Ishikawa (cell line): ENCODE measurements at regions not wholly inside any gene's neighbourhood (a gene's known extent, or its start where the extent isn't known, plus 50 kb on each side); places are given as distances from the start of the nearest gene placed in this dataset.

Experiments
- CEBPB ChIP-seq: IDR thresholded peaks from 2 replicates; pipeline ENCODE4 v1.6.1; 2012
- CREB1 ChIP-seq: IDR thresholded peaks from 2 replicates; pipeline ENCODE4 v1.6.1; 2012; ENCODE audit warnings: low read depth
- EGR1 ChIP-seq: IDR thresholded peaks from 2 replicates; pipeline ENCODE4 v1.6.1; 2012
- EP300 ChIP-seq: IDR thresholded peaks from 2 replicates; pipeline ENCODE4 v1.6.1; 2012; ENCODE audit warnings: borderline replicate concordance
- FOXM1 ChIP-seq: IDR thresholded peaks from 2 replicates; pipeline ENCODE4 v1.6.1; 2012; ENCODE audit warnings: low read depth, borderline replicate concordance
- NFIC ChIP-seq: IDR thresholded peaks from 2 replicates; pipeline ENCODE4 v1.6.1; 2012
- RAD21 ChIP-seq: IDR thresholded peaks from 2 replicates; pipeline ENCODE4 v1.6.1; 2012; ENCODE audit warnings: low read depth
- TAF1 ChIP-seq: IDR thresholded peaks from 2 replicates; pipeline ENCODE4 v1.6.1; 2012; ENCODE audit warnings: low read depth, mild to moderate bottlenecking
- TCF12 ChIP-seq: IDR thresholded peaks from 2 replicates; pipeline ENCODE4 v1.6.1; 2012; ENCODE audit warnings: low read depth
- TEAD4 ChIP-seq: IDR thresholded peaks from 2 replicates; pipeline ENCODE4 v1.6.1; 2012
- YY1 ChIP-seq: IDR thresholded peaks from 2 replicates; pipeline ENCODE4 v1.6.1; 2012; ENCODE audit warnings: low read depth
- ZBTB7A ChIP-seq: IDR thresholded peaks from 2 replicates; pipeline ENCODE4 v1.6.1; 2012; ENCODE audit warnings: low read depth
- TF ChIP-seq, protein P1 (sequence below): IDR thresholded peaks from 2 replicates; pipeline ENCODE4 v1.6.1; 2012
- TF ChIP-seq, protein P2 (sequence below): IDR thresholded peaks from 2 replicates; pipeline ENCODE4 v1.6.1; 2012
- TF ChIP-seq, protein P3 (sequence below): IDR thresholded peaks from 2 replicates; pipeline ENCODE4 v1.6.1; 2012; ENCODE audit warnings: low read depth, mild to moderate bottlenecking

DNA sequence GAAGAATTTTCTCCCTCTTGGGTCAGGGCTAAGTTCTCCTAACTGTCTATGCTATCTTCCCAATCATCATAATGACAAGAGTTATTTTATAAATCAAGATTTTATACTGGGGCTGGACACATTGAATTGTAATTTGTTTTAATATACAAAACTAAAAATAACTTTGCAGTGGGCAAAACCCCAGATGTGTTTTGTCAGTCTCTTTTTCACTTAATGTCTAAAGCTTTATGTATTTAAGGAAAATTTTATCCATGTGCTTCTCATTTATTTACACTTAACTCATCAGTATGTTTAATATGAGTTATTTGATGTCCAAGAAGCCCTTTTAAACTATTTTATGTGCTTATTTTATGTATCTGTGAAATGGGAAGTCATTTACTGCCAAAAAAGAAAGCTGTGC is 362.8 kb upstream of the ADAMTSL1 start:
- TF ChIP-seq TEAD4 (no peak), YY1 (no peak), TAF1 (no peak)

DNA sequence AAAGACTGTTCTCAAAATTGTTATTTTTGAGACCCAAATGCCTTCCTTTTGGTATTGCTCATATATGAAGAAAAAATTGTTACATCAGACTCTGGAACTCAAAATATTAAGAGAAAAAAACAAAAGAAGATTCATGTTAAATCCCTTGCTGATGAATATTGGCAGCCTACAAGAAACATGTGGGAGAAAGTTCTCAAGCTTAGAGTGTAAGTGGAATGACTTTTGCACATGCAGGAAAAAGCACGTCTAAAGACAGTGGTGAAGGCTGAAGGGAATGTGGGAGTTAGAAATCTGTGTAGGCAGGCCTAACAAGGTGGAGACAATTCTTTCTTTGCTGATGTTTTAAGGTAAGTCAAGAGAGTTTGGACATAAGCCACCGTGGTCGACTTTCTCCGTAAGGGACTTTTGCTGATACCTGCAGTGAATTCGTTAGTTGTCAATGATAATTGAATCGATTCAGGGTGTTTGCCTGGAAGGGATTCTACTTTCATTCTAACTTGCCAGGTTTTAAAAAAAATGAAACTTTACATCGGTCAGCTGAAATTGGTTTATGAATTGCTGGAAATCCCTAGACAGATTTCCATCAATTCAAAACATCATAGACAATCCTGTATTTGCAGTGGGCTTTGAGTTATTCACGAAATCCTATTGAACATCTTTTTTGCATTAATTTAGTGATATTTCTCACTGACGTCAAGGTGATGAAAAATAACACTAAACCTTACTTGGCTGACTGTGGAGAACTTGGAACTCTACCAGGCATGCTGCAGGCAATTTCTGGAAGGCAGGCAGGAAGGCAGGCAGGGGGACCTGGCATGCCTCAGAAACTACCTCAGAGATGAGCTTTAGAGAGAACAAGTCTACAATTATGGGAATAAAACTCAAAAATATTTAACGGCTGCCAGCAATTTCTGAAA is 359.1 kb upstream of the ADAMTSL1 start:
- TF ChIP-seq TAF1, result no peak
- TF ChIP-seq EGR1, result no peak
- TF ChIP-seq NFIC, result no peak
- TF ChIP-seq FOXM1, result no peak
- TF ChIP-seq, protein P1, sequence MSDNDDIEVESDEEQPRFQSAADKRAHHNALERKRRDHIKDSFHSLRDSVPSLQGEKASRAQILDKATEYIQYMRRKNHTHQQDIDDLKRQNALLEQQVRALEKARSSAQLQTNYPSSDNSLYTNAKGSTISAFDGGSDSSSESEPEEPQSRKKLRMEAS, result no peak
- no peak for TF ChIP-seq ZBTB7A
- no peak for TF ChIP-seq RAD21
- no peak for TF ChIP-seq TCF12
- TF ChIP-seq CEBPB, result no peak
- no peak for TF ChIP-seq EP300
- TF ChIP-seq, protein P2, sequence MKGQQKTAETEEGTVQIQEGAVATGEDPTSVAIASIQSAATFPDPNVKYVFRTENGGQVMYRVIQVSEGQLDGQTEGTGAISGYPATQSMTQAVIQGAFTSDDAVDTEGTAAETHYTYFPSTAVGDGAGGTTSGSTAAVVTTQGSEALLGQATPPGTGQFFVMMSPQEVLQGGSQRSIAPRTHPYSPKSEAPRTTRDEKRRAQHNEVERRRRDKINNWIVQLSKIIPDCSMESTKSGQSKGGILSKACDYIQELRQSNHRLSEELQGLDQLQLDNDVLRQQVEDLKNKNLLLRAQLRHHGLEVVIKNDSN, result no peak
- no peak for TF ChIP-seq YY1
- TF ChIP-seq CREB1, result no peak
- no peak for TF ChIP-seq TEAD4
- TF ChIP-seq, protein P3, sequence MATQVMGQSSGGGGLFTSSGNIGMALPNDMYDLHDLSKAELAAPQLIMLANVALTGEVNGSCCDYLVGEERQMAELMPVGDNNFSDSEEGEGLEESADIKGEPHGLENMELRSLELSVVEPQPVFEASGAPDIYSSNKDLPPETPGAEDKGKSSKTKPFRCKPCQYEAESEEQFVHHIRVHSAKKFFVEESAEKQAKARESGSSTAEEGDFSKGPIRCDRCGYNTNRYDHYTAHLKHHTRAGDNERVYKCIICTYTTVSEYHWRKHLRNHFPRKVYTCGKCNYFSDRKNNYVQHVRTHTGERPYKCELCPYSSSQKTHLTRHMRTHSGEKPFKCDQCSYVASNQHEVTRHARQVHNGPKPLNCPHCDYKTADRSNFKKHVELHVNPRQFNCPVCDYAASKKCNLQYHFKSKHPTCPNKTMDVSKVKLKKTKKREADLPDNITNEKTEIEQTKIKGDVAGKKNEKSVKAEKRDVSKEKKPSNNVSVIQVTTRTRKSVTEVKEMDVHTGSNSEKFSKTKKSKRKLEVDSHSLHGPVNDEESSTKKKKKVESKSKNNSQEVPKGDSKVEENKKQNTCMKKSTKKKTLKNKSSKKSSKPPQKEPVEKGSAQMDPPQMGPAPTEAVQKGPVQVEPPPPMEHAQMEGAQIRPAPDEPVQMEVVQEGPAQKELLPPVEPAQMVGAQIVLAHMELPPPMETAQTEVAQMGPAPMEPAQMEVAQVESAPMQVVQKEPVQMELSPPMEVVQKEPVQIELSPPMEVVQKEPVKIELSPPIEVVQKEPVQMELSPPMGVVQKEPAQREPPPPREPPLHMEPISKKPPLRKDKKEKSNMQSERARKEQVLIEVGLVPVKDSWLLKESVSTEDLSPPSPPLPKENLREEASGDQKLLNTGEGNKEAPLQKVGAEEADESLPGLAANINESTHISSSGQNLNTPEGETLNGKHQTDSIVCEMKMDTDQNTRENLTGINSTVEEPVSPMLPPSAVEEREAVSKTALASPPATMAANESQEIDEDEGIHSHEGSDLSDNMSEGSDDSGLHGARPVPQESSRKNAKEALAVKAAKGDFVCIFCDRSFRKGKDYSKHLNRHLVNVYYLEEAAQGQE, result no peak

DNA sequence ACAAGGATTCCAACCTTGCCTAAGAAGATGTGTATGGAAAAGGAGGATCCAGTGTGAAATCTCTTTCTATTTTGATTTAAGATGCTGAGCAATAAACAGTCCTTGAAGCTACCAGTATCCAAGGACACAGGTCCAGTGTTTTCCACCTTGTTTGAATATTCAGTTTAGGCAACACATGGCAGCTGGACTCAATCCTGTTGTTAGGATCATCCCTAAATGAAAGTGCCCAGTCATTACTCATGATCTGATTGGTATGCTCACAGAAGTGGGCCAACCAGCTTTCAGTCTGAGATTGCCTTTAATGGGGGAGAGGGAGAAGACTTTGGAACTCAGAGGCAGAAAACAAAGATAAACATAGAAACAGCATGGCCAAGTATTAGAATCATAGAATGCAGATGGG is 355.7 kb upstream of the ADAMTSL1 start:
- TF ChIP-seq CEBPB, result no peak

DNA sequence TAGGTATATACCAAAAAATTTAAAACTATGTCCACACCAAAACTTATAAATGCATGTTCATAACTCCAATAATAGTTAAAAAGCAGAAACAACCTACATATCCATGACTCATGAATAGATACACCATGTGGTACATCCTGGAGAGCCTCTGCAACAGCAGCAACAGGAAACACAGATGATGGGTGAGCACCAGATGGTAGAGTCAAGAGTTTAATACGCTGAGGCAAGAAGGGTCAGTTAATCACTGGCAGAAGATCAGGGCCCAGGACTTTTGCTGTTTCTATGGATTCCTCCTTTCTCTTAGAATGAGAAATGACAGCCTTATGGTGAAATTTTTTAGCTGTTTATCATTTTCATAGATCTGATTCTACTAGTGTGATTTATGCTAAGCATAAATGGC is 351.8 kb upstream of the ADAMTSL1 start:
- no peak for TF ChIP-seq ZBTB7A
- no peak for TF ChIP-seq TAF1
- no peak for TF ChIP-seq FOXM1
- TF ChIP-seq YY1, result no peak
- no peak for TF ChIP-seq CREB1
- TF ChIP-seq, protein P3, result no peak
- no peak for TF ChIP-seq NFIC
- TF ChIP-seq TCF12, result no peak
- no peak for TF ChIP-seq CEBPB
- no peak for TF ChIP-seq TEAD4
- no peak for TF ChIP-seq EP300
- no peak for TF ChIP-seq EGR1
- TF ChIP-seq, protein P2, result no peak
- TF ChIP-seq, protein P1, result no peak
- TF ChIP-seq RAD21, result no peak

DNA sequence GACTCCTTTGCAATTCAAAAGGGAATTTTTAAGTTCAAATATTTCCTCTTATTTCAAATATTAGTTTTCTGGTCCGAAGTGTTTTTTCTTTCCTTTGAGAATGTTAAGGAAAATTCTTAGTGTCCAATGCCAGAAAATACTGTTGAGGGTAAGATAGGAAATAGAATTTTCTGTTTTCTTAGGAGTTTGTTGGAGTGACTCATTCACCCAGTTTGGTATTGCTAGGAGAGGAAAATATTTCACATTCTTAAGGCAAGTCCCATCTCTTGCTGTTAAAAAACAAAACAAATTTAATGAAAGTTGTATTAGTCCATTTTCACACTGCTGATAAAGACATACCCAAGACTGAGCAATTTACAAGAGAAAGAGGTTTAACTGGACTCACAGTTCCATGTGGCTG is 349.2 kb upstream of the ADAMTSL1 start:
- TF ChIP-seq TAF1 (no peak), CEBPB (no peak), NFIC (no peak), RAD21 (no peak), TCF12 (no peak), FOXM1 (no peak), EGR1 (no peak), TEAD4 (no peak), CREB1 (no peak), EP300 (no peak), YY1 (no peak), ZBTB7A (no peak)
- TF ChIP-seq, protein P1, result no peak
- TF ChIP-seq, protein P2, result no peak
- TF ChIP-seq, protein P3, result no peak
